ENCODE measurements at regions not wholly inside any gene's neighbourhood (a gene's known extent, or its start where the extent isn't known, plus 50 kb on each side); places are given as distances from the start of the nearest gene placed in this dataset.
"Not testable (repeated sequence)": the region's sequence is repeated elsewhere in the genome, so short reads cannot be mapped to it uniquely, and the experiment has no call there.

DNA sequence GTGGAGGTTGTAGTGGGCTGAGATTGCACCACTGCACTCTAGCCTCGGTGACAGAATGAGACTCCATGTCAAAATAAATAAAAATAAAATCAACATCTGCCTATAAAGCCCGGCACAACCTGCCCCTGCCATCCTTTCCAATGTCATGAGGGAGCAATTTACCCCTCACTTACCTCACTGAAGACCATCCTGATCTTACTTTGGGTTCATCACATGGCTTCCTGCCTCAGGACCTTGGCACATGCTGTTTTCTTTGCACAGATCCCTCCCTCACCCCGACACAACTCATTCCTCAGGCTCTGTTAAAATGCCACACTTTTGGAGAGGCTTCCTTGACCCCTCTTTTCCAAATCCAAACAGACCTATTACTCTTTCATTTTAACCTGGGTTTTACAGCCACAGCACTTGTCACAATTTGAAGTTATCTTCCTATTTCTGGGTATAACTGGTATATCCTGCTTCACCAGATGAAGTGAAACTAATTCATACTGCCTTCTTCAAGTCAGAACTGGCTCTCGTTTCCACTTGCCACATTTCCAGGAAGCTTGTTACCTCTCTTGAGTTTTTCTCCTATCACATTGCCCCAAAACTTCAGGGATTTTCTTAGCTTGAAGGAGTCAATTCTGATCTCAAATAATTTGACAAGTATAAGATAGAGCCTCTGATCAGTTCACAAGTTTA lies 69.3 kb upstream of the PARD3 start:
- TF ChIP-seq, protein P1, sequence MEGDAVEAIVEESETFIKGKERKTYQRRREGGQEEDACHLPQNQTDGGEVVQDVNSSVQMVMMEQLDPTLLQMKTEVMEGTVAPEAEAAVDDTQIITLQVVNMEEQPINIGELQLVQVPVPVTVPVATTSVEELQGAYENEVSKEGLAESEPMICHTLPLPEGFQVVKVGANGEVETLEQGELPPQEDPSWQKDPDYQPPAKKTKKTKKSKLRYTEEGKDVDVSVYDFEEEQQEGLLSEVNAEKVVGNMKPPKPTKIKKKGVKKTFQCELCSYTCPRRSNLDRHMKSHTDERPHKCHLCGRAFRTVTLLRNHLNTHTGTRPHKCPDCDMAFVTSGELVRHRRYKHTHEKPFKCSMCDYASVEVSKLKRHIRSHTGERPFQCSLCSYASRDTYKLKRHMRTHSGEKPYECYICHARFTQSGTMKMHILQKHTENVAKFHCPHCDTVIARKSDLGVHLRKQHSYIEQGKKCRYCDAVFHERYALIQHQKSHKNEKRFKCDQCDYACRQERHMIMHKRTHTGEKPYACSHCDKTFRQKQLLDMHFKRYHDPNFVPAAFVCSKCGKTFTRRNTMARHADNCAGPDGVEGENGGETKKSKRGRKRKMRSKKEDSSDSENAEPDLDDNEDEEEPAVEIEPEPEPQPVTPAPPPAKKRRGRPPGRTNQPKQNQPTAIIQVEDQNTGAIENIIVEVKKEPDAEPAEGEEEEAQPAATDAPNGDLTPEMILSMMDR (IDR thresholded peaks at IDR 0.05; ENCODE audit: poor library complexity, severe bottlenecking): no peak
- H3K27ac ChIP-seq (ENCODE audit: poor library complexity, severe bottlenecking): no peak overlapping the region
- DNase-seq (ENCODE audit: low spot score) (no peak), ATAC-seq (ENCODE audit: low read depth) (no peak)
- H3K4me1 ChIP-seq (ENCODE audit: insufficient read depth, poor library complexity, severe bottlenecking): peaks cover 5% of the 10 kb centered on the region
- H3K9me3 ChIP-seq (ENCODE audit: severe bottlenecking): no peaks in the 10 kb centered on the region
- H3K36me3 ChIP-seq (ENCODE audit: low read depth): no peaks in the 10 kb centered on the region
- H3K4me3 ChIP-seq (ENCODE audit: severe bottlenecking): no peak overlapping the region
- H3K27me3 ChIP-seq (ENCODE audit: insufficient read depth, poor library complexity, severe bottlenecking): no peaks in the 10 kb centered on the region

DNA sequence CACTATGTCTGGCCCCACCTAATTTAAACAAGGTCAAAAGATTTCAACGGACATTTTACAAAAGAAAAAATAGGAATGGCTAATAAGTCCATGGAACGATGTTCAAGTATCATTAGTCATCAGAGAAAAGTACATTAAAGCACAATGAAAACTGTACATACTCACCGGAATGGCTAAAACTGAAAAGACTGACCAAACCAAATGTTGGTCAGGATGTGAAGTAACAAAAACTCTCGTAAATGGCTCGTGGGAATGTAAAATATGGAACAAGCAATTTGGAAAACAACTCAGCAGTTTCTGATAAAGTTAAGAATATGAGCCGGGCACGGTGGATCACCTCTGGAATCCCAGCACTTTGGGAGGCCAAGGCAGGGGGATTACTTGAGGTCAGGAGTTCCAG lies 65.7 kb upstream of the PARD3 start:
- Histone ChIP-seq H3K27me3 (ENCODE audit: insufficient read depth, poor library complexity, severe bottlenecking) (no peaks in the 10 kb centered on the region), H3K9me3 (ENCODE audit: severe bottlenecking) (no peaks in the 10 kb centered on the region), H3K4me1 (ENCODE audit: insufficient read depth, poor library complexity, severe bottlenecking) (no peaks in the 10 kb centered on the region), H3K27ac (ENCODE audit: poor library complexity, severe bottlenecking) (no peak overlapping the region), H3K4me3 (ENCODE audit: severe bottlenecking) (no peak overlapping the region), H3K36me3 (ENCODE audit: low read depth) (no peaks in the 10 kb centered on the region)
- ATAC-seq (ENCODE audit: low read depth) (no peak), DNase-seq (ENCODE audit: low spot score) (no peak)
- TF ChIP-seq, protein P1 (IDR thresholded peaks at IDR 0.05; ENCODE audit: poor library complexity, severe bottlenecking): no peak

- not testable (repeated sequence) for H3K4me3 ChIP-seq (ENCODE audit: severe bottlenecking); DNase-seq (ENCODE audit: low spot score)
These were observed 63.6 kb upstream of the PARD3 start for GRCh38 chr10:34878651-34879050.

DNA sequence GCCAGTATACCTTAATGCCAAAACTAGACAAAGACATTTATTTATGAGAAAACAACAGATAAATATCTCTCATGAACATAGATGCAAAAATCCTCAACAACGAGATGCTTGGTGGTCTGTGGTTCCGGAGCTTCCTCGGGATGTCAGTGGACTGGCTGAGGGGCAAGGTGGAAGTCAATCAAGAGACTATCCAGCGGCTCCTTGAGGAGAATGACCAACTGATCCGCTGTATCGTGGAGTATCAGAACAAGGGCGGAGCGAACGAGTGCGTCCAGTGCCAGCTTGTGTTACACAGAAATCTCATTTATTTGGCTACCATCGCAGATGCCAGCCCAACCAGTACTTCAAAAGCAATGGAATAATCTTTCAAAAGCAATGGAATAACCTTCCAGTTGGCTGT lies 60.0 kb upstream of the PARD3 start:
- Histone ChIP-seq H3K27me3 (ENCODE audit: insufficient read depth, poor library complexity, severe bottlenecking) (no peaks in the 10 kb centered on the region), H3K4me3 (ENCODE audit: severe bottlenecking) (no peak overlapping the region), H3K36me3 (ENCODE audit: low read depth) (no peaks in the 10 kb centered on the region), H3K9me3 (ENCODE audit: severe bottlenecking) (no peaks in the 10 kb centered on the region), H3K4me1 (ENCODE audit: insufficient read depth, poor library complexity, severe bottlenecking) (no peaks in the 10 kb centered on the region), H3K27ac (ENCODE audit: poor library complexity, severe bottlenecking) (no peak overlapping the region)
- ATAC-seq (ENCODE audit: low read depth): no peak
- TF ChIP-seq, protein P1 (IDR thresholded peaks at IDR 0.05; ENCODE audit: poor library complexity, severe bottlenecking): no peak
- DNase-seq (ENCODE audit: low spot score): no peak

More at GRCh38 chr10:34878651-34879050, 63.6 kb upstream of the PARD3 start:
- not testable (repeated sequence) for H3K27ac ChIP-seq (ENCODE audit: poor library complexity, severe bottlenecking); H3K27me3 ChIP-seq (ENCODE audit: insufficient read depth, poor library complexity, severe bottlenecking); H3K36me3 ChIP-seq (ENCODE audit: low read depth); ATAC-seq (ENCODE audit: low read depth); H3K9me3 ChIP-seq (ENCODE audit: severe bottlenecking); H3K4me1 ChIP-seq (ENCODE audit: insufficient read depth, poor library complexity, severe bottlenecking)

GRCh38 chr10:34872820-34873219 lies 57.7 kb upstream of the PARD3 start:
- no peaks in the 10 kb centered on the region for H3K27me3 ChIP-seq (ENCODE audit: insufficient read depth, poor library complexity, severe bottlenecking)
- no peaks in the 10 kb centered on the region for H3K9me3 ChIP-seq (ENCODE audit: severe bottlenecking)
- TF ChIP-seq, protein P1 (IDR thresholded peaks at IDR 0.05; ENCODE audit: poor library complexity, severe bottlenecking): no peak
- no peak for DNase-seq (ENCODE audit: low spot score)
- ATAC-seq (ENCODE audit: low read depth): no peak
- H3K4me3 ChIP-seq (ENCODE audit: severe bottlenecking): no peak overlapping the region
- no peaks in the 10 kb centered on the region for H3K36me3 ChIP-seq (ENCODE audit: low read depth)
- no peak overlapping the region for H3K27ac ChIP-seq (ENCODE audit: poor library complexity, severe bottlenecking)
- H3K4me1 ChIP-seq (ENCODE audit: insufficient read depth, poor library complexity, severe bottlenecking): no peaks in the 10 kb centered on the region

Measured in RWPE2 (cell line).